GM12875 (cell line): ENCODE measurements at regions not wholly inside any gene's neighbourhood (a gene's known extent, or its start where the extent isn't known, plus 50 kb on each side); places are given as distances from the start of the nearest gene placed in this dataset.

Experiments
- H3K4me3 ChIP-seq: one replicate; pipeline ENCODE4 v1.5.1; 2011; ENCODE audit warnings: low read depth, low read length, control low read depth
- TF ChIP-seq, protein P1 (sequence below): IDR thresholded peaks from 2 replicates; pipeline ENCODE4 v1.5.1; 2011; ENCODE audit warnings: low read depth, mild to moderate bottlenecking, control low read depth, inconsistent platforms, low read length, moderate library complexity, borderline replicate concordance; ENCODE audit not compliant: insufficient read depth

DNA sequence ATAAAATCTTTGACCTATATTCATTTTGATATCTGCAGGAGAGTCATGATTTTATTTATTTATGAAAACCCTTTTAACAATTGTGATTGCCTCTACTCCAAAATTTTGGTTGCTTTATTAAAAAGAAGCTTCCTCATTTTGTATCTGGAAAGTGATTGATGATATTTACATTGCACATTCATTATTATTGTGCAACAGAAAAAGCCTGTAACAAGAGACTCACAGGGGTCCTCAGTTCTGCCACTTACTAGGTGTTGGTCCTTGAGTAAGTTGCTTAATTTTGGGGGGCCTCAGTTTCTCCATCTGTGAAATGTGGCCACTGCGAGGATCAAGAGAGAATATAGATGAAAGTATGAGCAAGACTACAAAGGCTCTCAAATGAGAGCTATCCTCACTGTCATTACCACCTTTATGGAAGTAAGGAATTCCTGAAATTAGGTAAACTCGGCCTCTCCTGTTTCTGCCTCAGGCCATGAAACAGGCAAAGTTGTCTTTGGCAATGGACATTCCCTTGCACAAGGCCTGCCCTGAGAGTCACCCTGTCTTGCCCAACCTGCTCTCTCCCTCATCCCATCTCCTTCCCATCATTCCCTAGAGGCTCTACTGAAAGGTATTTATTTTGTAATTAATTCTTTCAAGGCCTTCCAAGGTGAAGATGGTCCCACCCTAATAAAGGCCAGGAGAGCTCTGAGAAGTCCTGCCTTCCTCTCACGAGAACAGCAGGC lies 66.1 kb upstream of the ABLIM1 start:
- TF ChIP-seq, protein P1, sequence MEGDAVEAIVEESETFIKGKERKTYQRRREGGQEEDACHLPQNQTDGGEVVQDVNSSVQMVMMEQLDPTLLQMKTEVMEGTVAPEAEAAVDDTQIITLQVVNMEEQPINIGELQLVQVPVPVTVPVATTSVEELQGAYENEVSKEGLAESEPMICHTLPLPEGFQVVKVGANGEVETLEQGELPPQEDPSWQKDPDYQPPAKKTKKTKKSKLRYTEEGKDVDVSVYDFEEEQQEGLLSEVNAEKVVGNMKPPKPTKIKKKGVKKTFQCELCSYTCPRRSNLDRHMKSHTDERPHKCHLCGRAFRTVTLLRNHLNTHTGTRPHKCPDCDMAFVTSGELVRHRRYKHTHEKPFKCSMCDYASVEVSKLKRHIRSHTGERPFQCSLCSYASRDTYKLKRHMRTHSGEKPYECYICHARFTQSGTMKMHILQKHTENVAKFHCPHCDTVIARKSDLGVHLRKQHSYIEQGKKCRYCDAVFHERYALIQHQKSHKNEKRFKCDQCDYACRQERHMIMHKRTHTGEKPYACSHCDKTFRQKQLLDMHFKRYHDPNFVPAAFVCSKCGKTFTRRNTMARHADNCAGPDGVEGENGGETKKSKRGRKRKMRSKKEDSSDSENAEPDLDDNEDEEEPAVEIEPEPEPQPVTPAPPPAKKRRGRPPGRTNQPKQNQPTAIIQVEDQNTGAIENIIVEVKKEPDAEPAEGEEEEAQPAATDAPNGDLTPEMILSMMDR: no peak
- H3K4me3 ChIP-seq: no peak overlapping the region

DNA sequence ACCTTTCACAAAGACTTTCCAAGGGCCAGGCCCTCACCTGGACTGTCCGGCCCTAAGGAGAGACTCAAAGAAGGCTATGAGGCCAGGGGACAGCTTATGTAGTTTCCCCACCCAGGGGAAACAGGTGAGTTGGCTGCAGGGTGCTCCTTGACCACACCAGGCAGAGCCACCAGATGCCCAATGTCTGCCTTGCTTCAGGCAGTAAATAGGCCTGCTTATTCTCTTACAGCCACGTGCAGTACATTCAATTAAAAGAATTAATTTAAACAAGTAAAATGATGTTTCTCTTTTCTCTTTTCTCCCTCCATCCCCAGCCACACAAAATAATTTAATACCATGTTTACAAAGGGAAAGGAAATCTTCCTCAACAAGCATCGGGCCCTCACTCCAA lies 66.6 kb upstream of the ABLIM1 start:
- H3K4me3 ChIP-seq: no peak overlapping the region
- TF ChIP-seq, protein P1: no peak

DNA sequence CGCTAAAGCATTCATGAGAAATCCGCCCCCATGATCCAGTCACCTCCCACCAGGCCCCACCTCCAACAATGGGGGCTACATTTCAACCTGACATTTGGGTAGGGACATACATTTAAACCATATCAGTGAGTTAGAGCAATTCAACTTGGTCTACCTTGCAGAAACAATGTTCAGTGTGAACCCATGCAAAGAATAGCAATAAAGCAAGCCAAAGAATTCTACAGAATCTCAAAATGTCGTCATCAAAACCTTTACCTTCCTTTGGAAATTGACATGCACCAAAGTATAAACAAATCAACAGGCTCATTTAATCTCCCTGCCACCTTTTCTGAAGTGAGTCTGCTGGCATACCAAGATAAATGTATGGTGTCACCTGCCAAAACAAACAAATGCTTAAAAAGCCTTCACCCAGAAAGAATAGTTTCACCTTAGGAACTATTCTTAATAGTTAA lies 68.8 kb upstream of the ABLIM1 start:
- H3K4me3 ChIP-seq: no peak overlapping the region
- TF ChIP-seq, protein P1: no peak

DNA sequence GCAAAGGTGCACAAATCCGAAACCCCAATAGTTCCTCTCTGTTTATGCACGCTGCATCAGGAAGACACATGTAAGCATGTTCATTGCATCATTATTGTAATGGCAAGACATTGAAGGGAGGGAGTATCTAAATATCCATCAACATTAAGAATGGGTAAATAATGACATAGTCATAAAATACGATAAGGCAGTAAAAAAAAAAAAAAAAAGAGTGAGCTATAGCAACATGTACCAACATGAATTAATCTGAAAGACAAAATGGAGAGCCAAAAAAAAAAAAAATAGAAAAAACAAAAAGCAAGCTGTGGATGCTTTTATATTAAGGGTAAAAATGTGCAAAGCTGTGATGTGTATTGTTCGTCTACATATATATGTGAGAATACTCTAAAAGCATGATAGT lies 70.2 kb upstream of the ABLIM1 start:
- H3K4me3 ChIP-seq: no peak overlapping the region
- TF ChIP-seq, protein P1: no peak

DNA sequence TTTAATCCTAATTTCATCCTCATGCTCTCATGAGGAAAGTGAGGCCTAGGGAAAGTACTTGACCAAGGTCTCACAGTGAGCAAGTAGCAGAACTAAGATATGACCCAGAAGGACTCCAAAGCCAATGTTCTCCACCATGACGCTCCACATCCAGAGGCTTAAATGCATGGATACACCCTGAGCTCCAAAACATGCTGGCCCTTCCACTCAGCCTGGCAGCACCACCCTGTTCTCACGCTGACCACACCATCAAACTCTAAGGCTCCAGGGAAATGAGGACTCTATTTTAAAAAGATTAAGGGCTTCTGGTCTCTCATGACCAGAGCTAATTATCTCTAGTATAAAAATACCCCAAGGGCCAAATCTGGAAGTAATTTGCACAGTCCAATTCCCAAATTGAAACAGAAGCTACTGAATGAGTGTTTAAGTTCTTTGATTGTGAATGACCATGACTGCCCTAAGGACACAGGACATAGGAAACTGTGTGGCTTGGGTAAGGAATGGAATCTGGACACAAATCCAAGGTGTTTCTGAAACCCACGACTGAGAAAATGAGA lies 71.1 kb upstream of the ABLIM1 start:
- TF ChIP-seq, protein P1: no peak
- H3K4me3 ChIP-seq: no peak overlapping the region

DNA sequence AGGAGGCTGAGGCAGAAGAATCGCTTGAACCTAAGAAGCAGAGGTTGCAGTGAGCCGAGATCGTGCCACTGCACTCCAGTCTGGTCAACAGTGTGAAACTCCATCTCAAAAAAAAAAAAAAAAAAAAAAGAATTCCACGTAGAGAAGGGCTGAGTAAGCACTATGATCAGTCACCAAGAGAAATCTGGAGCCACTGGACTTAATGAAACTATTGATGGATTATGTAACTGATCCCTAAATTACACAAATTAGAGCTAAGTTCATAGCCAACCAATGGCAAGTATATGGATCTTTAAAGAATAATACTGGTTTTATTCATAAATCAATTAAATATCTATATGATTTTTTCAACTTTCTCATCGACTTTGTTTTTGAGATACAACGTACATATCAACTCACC lies 72.2 kb upstream of the ABLIM1 start:
- H3K4me3 ChIP-seq: no peak overlapping the region
- TF ChIP-seq, protein P1: no peak

DNA sequence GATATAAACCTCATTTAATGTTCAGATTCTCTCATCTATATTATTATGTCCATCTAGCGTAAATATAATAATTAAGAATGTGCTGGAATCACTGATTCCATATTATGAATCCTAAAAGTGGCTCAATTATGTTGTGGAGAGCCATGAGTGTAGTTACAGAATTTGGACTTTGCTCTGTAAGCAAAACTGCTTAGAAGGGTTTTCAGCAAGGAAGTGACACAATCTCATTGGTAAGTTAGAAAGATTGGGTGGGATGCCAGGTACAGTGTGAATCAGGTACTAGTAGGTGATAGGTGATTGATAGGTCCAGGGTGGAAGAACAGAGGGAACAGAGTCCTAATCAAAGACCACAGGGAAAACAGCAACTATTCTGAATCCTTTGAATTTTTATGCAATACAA lies 74.9 kb upstream of the ABLIM1 start:
- TF ChIP-seq, protein P1: no peak
- no peak overlapping the region for H3K4me3 ChIP-seq
